ENCODE measurements at regions not wholly inside any gene's neighbourhood (a gene's known extent, or its start where the extent isn't known, plus 50 kb on each side); places are given as distances from the start of the nearest gene placed in this dataset.

- TF ChIP-seq RXRA (IDR thresholded peaks at IDR 0.05) (no peak), CTCF (IDR thresholded peaks at IDR 0.05; ENCODE audit: low read depth, low read length, missing input control) (no peak), YY1 (IDR thresholded peaks at IDR 0.05) (no peak), GABPA (IDR thresholded peaks at IDR 0.05 in 1 of 2, conservative IDR thresholded peaks at IDR 0.05 in 1 of 2) (no peak), REST (IDR thresholded peaks at IDR 0.05) (no peak), HNF4A (conservative IDR thresholded peaks at IDR 0.05) (no peak), JUND (IDR thresholded peaks at IDR 0.05) (no peak)
Measured at GRCh38 chr5:106386287-106386686, 1284.5 kb downstream of the EFNA5 start.

All from liver (tissue), 3 donors.